ENCODE measurements at regions not wholly inside any gene's neighbourhood (a gene's known extent, or its start where the extent isn't known, plus 50 kb on each side); places are given as distances from the start of the nearest gene placed in this dataset.

DNA sequence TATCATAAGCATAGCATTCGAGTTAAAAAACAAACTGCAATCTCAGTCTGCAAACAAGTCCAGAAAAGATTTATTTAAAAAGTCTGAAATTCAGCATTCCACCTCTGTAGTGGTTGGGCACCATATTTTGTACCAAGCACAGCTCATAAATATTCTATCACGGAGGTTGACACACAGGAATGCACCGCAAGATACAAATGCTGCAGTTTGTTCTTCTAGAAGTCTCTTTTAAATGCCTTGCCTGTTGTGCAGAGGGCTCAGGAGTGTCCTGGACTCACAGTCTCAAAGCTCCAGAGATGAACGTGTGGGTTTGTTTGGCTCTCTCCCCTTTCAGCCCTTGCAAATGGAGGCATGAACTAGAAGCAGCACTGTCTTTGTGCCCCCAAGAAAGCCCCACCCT lies 212.4 kb upstream of the USP24 start:
- TF ChIP-seq, protein P1, sequence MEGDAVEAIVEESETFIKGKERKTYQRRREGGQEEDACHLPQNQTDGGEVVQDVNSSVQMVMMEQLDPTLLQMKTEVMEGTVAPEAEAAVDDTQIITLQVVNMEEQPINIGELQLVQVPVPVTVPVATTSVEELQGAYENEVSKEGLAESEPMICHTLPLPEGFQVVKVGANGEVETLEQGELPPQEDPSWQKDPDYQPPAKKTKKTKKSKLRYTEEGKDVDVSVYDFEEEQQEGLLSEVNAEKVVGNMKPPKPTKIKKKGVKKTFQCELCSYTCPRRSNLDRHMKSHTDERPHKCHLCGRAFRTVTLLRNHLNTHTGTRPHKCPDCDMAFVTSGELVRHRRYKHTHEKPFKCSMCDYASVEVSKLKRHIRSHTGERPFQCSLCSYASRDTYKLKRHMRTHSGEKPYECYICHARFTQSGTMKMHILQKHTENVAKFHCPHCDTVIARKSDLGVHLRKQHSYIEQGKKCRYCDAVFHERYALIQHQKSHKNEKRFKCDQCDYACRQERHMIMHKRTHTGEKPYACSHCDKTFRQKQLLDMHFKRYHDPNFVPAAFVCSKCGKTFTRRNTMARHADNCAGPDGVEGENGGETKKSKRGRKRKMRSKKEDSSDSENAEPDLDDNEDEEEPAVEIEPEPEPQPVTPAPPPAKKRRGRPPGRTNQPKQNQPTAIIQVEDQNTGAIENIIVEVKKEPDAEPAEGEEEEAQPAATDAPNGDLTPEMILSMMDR (IDR thresholded peaks at IDR 0.05): no peak
- no peak for TF ChIP-seq POLR2A (IDR thresholded peaks at IDR 0.05)
